ENCODE measurements at regions not wholly inside any gene's neighbourhood (a gene's known extent, or its start where the extent isn't known, plus 50 kb on each side); places are given as distances from the start of the nearest gene placed in this dataset.

GRCh38 chr11:40061221-40061620 lies 1398.2 kb downstream of the LRRC4C start:
- no peak overlapping the region for H3K9ac ChIP-seq (ENCODE audit: low read depth in 1 of 2, low read length in 2 of 2)
- H3K36me3 ChIP-seq (ENCODE audit: control insufficient read depth in 4 of 4, insufficient read depth in 3 of 4, low read depth in 1 of 4, low read length in 3 of 4) = no peaks in the 10 kb centered on the region
- no peaks in the 10 kb centered on the region for H3K9me3 ChIP-seq (ENCODE audit: control insufficient read depth in 4 of 4, low read length in 3 of 4)
- no peaks in the 10 kb centered on the region for H3K4me1 ChIP-seq (ENCODE audit: control insufficient read depth in 4 of 4, insufficient read depth in 4 of 4, low read length in 3 of 4)
- H3K27me3 ChIP-seq (ENCODE audit: control insufficient read depth in 4 of 4, insufficient read depth in 4 of 4, low read length in 3 of 4) = no peaks in the 10 kb centered on the region
- TF ChIP-seq CTCF (IDR thresholded peaks at IDR 0.05; ENCODE audit: low read depth, low read length, missing input control) (no peak), FOXA2 (IDR thresholded peaks at IDR 0.05) (no peak), HNF4G (IDR thresholded peaks at IDR 0.05) (no peak), RAD21 (IDR thresholded peaks at IDR 0.05) (no peak), SP1 (IDR thresholded peaks at IDR 0.05) (no peak), NR2F2 (IDR thresholded peaks at IDR 0.05) (no peak), RXRA (IDR thresholded peaks at IDR 0.05) (no peak), GABPA (IDR thresholded peaks at IDR 0.05 in 1 of 2, conservative IDR thresholded peaks at IDR 0.05 in 1 of 2) (no peak), HNF4A (conservative IDR thresholded peaks at IDR 0.05) (no peak)
- no peak for DNase-seq (ENCODE audit: low spot score)
- H3K4me3 ChIP-seq (ENCODE audit: low read depth in 1 of 3, low read length in 3 of 3) = no peak overlapping the region
- no peak overlapping the region for H3K27ac ChIP-seq (ENCODE audit: low read depth in 1 of 2, low read length in 2 of 2)
- WGBS = 77% methylated on average over 3 of the region's 3 CpGs

GRCh38 chr11:40054631-40055030 lies 1404.8 kb downstream of the LRRC4C start:
- H3K27me3 ChIP-seq (ENCODE audit: control insufficient read depth in 4 of 4, insufficient read depth in 4 of 4, low read length in 3 of 4) = no peaks in the 10 kb centered on the region
- no peak overlapping the region for H3K9ac ChIP-seq (ENCODE audit: low read depth in 1 of 2, low read length in 2 of 2)
- no peaks in the 10 kb centered on the region for H3K9me3 ChIP-seq (ENCODE audit: control insufficient read depth in 4 of 4, low read length in 3 of 4)
- DNase-seq (ENCODE audit: low spot score) = no peak
- TF ChIP-seq ATF3 (IDR thresholded peaks at IDR 0.05) (no peak), FOXA1 (IDR thresholded peaks at IDR 0.05) (no peak), TAF1 (conservative IDR thresholded peaks at IDR 0.05) (no peak), MAX (IDR thresholded peaks at IDR 0.05) (no peak)
- no peaks in the 10 kb centered on the region for H3K4me1 ChIP-seq (ENCODE audit: control insufficient read depth in 4 of 4, insufficient read depth in 4 of 4, low read length in 3 of 4)
- no peak overlapping the region for H3K4me3 ChIP-seq (ENCODE audit: low read depth in 1 of 3, low read length in 3 of 3)
- no peak overlapping the region for H3K27ac ChIP-seq (ENCODE audit: low read depth in 1 of 2, low read length in 2 of 2)
- no peaks in the 10 kb centered on the region for H3K36me3 ChIP-seq (ENCODE audit: control insufficient read depth in 4 of 4, insufficient read depth in 3 of 4, low read depth in 1 of 4, low read length in 3 of 4)

- no peak overlapping the region for H3K4me3 ChIP-seq (ENCODE audit: low read depth in 1 of 3, low read length in 3 of 3)
- H3K4me1 ChIP-seq (ENCODE audit: control insufficient read depth in 4 of 4, insufficient read depth in 4 of 4, low read length in 3 of 4) = no peaks in the 10 kb centered on the region
- no peaks in the 10 kb centered on the region for H3K36me3 ChIP-seq (ENCODE audit: control insufficient read depth in 4 of 4, insufficient read depth in 3 of 4, low read depth in 1 of 4, low read length in 3 of 4)
- no peak for DNase-seq (ENCODE audit: low spot score)
- 68% methylated on average over 3 of the region's 3 CpGs for WGBS
- TF ChIP-seq REST (IDR thresholded peaks at IDR 0.05) (no peak), ZBTB33 (IDR thresholded peaks at IDR 0.05) (no peak), EGR1 (IDR thresholded peaks at IDR 0.05; ENCODE audit: low read depth in 2 of 2) (no peak)
- H3K27me3 ChIP-seq (ENCODE audit: control insufficient read depth in 4 of 4, insufficient read depth in 4 of 4, low read length in 3 of 4) = no peaks in the 10 kb centered on the region
- H3K27ac ChIP-seq (ENCODE audit: low read depth in 1 of 2, low read length in 2 of 2) = no peak overlapping the region
- no peaks in the 10 kb centered on the region for H3K9me3 ChIP-seq (ENCODE audit: control insufficient read depth in 4 of 4, low read length in 3 of 4)
- no peak overlapping the region for H3K9ac ChIP-seq (ENCODE audit: low read depth in 1 of 2, low read length in 2 of 2)
Observed at GRCh38 chr11:40045312-40045711, 1414.1 kb downstream of the LRRC4C start.

Measured in liver (tissue), 8 donors.